ENCODE measurements at regions not wholly inside any gene's neighbourhood (a gene's known extent, or its start where the extent isn't known, plus 50 kb on each side); places are given as distances from the start of the nearest gene placed in this dataset.
"Not testable (repeated sequence)": the region's sequence is repeated elsewhere in the genome, so short reads cannot be mapped to it uniquely, and the experiment has no call there.

DNA sequence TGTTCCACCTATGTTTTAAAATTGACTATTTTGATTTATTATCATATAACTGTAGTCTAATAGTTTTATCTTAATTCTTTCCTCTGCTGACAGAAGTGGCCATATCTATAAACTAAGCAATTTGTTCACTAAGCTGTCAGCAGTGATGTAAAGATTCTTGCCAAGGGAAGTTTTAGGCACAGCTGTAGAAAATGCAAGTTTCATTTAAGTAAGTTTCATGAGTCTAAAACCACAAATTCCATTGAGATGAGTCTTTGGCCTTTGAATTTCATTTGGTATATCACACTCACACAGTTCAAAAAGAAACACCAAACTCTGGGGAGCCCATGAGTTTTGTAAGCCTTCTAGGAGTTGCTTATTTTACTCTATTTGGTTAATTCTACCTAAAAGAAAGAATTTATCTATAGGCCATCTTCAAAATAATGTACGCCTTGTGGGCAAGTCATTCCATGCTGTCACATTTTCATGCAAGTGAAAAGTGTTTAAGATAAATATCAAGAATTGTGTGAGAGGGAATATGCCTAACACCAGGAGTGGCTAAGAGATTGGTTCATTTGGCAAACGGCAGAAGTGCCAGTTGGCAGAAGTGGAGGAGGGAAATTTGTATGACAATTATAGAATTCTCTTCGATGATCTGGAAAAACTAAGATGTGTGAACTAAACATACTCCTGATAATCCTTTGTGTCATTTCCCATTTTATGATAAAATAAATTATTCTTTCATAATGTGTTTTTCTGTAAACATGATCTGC lies 292.9 kb downstream of the ZIC4 start:
- TF ChIP-seq CTCF (IDR thresholded peaks at IDR 0.05; ENCODE audit: extremely low read depth, missing control alignments): no peak
- DNase-seq (ENCODE audit: low spot score): no peak

GRCh38 chr3:147099076-147099475 lies 307.3 kb downstream of the ZIC4 start:
- no peak for TF ChIP-seq CTCF (IDR thresholded peaks at IDR 0.05; ENCODE audit: extremely low read depth, missing control alignments)
- no peak for DNase-seq (ENCODE audit: low spot score)

DNA sequence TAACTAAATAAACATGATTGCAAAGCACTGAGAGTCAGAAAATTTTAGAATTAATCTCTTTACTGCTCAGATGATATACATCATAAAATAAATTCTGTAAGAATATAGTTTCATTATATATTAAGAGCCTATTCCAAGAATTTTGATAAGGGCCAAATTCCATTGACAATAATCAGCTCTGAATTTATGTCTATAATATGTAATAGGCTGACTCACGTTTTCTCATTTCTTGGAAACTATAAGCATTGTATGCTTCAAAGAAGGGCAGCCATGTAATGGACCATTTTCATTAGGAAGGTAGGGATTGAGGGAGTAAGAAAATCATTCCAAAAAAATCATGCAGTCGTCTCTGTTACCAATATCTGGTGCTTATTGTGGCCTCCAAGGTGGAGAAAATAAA lies 315.9 kb downstream of the ZIC4 start:
- DNase-seq (ENCODE audit: low spot score): no peak
- no peak for TF ChIP-seq CTCF (IDR thresholded peaks at IDR 0.05; ENCODE audit: extremely low read depth, missing control alignments)

- TF ChIP-seq CTCF (IDR thresholded peaks at IDR 0.05; ENCODE audit: extremely low read depth, missing control alignments): no peak
- DNase-seq (ENCODE audit: low spot score): no peak
Observed at GRCh38 chr3:147089286-147089685, 317.1 kb downstream of the ZIC4 start.

DNA sequence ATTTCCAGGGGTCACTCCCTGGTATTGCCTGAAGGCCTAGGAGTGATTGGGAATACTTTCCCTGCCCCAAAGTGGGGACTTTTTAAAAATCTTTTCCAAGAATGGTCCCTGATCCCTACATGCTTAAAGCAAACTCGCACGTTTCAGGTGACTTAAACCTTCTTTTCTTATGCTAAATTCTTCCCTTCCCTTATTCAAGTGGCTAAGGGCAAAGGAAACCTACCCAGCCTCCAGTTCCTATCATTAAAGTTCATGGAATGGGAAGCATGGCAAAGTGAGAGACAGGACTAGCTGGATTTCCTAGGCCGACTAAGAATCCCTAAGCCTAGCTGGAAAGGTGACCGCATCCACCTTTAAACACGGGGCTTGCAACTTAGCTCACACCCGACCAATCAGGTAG lies 346.8 kb downstream of the ZIC4 start:
- not testable (repeated sequence) for DNase-seq (ENCODE audit: low spot score)

DNA sequence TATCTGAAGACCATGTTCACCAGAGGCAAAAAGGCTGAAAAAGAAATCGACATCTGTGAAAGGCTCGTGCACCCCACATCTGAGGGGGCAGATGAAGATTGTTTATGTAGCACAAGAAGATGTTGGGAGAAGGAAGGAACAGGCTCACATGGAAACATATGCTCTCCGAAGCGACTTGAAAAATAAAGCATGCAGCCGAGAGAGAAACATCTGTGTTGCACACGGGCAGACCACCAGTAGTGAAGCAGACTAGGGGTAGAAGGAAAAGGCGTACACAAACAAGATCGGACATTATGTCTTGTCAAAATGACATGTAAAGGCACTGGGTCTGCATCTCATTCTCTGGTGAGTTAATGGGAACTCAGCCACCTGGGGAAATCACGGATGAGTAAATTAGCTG lies 356.5 kb downstream of the ZIC4 start:
- no peak for TF ChIP-seq CTCF (IDR thresholded peaks at IDR 0.05; ENCODE audit: extremely low read depth, missing control alignments)
- no peak for DNase-seq (ENCODE audit: low spot score)

GRCh38 chr3:147049305-147049704 lies 357.0 kb downstream of the ZIC4 start:
- DNase-seq (ENCODE audit: low spot score): no peak
- no peak for TF ChIP-seq CTCF (IDR thresholded peaks at IDR 0.05; ENCODE audit: extremely low read depth, missing control alignments)

DNA sequence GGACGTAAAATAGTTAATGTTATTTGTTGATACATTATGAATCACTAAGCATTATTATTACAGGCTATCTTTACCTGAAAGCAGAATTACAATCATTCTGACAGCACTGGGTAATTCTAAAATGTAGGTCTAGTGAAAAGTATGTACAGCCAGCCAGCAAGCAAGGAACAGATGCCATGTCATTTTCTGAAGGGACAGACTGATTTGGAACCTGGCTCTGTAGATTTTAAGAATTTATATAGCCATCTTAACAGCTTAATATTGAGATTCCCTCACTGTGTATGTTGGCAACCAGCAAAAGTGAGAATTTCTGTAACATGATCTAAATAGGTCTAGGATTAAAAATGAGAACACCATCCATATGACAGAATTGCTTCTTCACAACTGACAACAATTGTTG lies 359.4 kb downstream of the ZIC4 start:
- no peak for TF ChIP-seq CTCF (IDR thresholded peaks at IDR 0.05; ENCODE audit: extremely low read depth, missing control alignments)
- no peak for DNase-seq (ENCODE audit: low spot score)
